ENCODE measurements at regions not wholly inside any gene's neighbourhood (a gene's known extent, or its start where the extent isn't known, plus 50 kb on each side); places are given as distances from the start of the nearest gene placed in this dataset.

DNA sequence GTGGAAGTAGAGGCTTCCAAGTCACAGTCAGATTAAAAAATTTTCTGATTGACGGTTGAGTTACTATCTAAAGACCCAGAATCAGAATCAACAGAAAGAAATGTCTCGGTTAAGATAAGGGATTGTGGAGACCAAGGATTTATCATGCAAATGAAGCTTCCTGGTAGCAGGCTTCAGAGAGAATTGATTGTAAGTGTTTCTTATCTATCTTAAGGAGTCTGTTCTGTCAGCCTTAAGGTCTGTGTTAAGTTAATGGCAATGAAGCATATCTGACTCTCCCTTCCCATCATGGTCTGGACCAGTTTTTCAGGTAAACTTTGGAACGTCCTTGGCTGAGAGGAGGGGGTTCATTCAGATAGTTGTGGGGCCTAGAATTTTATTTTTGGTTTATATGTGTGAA, 780.2 kb downstream of the FAM133A start:
- TF ChIP-seq, protein P1, sequence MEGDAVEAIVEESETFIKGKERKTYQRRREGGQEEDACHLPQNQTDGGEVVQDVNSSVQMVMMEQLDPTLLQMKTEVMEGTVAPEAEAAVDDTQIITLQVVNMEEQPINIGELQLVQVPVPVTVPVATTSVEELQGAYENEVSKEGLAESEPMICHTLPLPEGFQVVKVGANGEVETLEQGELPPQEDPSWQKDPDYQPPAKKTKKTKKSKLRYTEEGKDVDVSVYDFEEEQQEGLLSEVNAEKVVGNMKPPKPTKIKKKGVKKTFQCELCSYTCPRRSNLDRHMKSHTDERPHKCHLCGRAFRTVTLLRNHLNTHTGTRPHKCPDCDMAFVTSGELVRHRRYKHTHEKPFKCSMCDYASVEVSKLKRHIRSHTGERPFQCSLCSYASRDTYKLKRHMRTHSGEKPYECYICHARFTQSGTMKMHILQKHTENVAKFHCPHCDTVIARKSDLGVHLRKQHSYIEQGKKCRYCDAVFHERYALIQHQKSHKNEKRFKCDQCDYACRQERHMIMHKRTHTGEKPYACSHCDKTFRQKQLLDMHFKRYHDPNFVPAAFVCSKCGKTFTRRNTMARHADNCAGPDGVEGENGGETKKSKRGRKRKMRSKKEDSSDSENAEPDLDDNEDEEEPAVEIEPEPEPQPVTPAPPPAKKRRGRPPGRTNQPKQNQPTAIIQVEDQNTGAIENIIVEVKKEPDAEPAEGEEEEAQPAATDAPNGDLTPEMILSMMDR (IDR thresholded peaks at IDR 0.05; ENCODE audit: low read depth, low read length) = no peak
- no peak for DNase-seq (ENCODE audit: extremely low read depth, low read depth)

DNA sequence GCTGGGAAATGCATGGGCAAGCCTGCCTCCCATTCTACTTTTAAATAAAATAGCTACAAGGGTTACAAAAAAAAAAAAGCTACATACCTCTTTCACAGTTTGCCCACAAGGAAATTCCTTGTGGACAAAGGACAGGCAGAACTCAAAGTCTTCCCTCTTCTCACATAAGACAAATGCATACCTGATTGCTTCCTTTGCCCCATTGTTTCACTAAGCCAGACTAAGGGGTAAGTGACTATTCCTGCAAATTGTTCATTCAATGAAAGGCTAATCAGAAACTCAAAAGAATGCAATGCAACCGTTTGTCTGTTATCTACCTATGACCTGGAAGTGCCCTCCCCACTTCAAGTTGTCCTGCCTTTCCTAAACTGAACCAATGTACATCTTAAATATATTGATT, 780.6 kb downstream of the FAM133A start:
- TF ChIP-seq, protein P1 (IDR thresholded peaks at IDR 0.05; ENCODE audit: low read depth, low read length) = no peak

DNA sequence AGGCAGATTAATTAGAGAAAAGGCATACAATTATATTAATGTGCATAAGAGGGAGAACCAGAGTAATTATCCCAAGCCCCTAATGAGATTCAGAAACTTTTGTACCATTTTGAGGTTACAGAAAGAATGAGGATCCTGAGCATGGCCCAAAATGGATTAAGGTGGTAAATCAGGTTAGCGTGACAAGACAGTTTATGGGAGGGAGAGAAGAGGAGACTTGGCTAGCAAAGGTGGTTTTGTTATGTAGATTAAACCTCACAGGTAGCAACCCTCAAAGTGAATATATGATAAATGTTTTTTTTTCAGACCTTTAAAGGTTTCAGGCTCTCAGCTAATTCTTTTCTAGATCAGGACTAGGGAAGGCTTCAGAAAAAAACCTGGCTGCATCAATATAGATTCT, 781.8 kb downstream of the FAM133A start:
- TF ChIP-seq, protein P1 (IDR thresholded peaks at IDR 0.05; ENCODE audit: low read depth, low read length) = no peak
- DNase-seq (ENCODE audit: extremely low read depth, low read depth) = no peak

More for the DNA sequence above, 780.6 kb downstream of the FAM133A start:
- no peak for DNase-seq (ENCODE audit: extremely low read depth, low read depth)

DNA sequence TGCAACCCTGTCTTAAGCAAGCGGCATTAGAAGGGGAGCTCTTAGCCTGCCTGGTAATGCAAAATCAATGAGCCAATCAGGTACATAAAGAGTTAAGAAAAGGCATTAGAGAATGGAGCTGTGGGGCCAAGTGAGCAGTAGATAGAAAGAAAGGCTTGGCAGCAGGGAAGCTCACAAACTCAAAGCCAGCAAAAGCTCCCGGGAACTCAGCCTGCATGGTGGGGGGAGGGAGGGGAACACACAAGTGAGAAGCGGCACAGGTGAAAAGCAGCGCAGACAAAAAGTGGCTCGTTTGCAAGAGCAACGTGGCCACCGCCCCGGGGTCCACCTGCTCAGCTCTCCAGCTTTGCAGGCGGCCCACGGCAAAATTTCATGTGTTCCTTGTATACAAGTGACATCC, 818.5 kb downstream of the FAM133A start:
- TF ChIP-seq, protein P1 (IDR thresholded peaks at IDR 0.05; ENCODE audit: low read depth, low read length) = no peak

DNA sequence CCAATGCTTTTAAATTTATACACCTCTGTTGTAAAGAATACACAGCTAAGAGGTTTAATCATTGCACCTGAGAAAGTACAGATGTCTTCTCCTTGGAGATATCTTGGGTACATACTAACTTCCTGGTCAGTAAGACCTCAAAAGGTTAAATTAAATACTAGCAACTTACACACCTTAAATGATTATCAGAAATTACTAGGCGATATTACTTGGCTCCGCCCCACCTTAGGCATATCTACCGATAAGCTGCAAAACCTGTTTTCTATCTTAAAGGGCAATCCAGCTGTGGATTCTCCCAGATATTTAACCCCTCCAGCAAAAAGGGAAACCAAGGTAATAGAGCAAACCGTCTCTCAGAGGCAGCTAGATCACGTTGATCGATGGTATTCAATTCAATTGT, 819.4 kb downstream of the FAM133A start:
- TF ChIP-seq, protein P1 (IDR thresholded peaks at IDR 0.05; ENCODE audit: low read depth, low read length) = no peak
- no peak for DNase-seq (ENCODE audit: extremely low read depth, low read depth)

More for the DNA sequence above, 818.5 kb downstream of the FAM133A start:
- DNase-seq (ENCODE audit: extremely low read depth, low read depth) = no peak

DNA sequence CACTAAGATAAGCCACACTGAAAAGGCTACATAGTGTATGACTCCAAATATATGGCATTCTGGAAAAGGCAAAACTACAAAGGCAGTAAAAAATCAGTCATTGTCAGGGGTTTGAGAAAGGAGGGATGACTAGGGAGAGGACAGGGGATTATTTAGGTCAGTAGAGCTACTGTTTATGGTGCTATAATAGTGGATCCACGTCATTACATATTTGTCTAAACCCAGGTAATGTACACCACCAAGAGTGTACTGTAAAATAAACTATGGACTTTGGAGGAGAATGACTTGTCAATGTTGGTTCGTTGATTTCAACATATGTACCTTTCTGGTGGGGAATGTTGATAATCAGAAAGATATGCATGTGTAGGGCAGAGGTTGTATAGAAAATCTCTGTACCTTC, 837.6 kb downstream of the FAM133A start:
- DNase-seq (ENCODE audit: extremely low read depth, low read depth) = no peak
- TF ChIP-seq, protein P1 (IDR thresholded peaks at IDR 0.05; ENCODE audit: low read depth, low read length) = no peak

DNA sequence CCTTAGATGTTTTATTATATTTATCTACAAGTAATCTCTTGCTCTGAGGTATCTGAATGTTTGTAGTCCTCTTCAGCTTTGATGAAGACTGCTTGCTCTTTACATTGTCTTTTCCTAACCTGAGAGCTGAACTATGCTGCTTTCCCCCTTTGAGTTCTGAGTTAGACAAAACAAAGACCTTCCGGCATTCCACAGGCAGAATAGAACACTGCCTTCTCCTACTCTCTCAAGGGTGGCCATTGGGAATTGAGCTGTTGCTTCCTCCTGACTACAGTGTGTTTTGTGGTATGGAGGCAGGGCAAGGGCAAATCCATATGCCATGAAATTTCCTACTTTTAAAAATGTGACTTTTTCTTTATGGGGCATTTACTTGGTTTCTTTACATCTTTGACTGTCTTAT, 841.0 kb downstream of the FAM133A start:
- no peak for DNase-seq (ENCODE audit: extremely low read depth, low read depth)
- TF ChIP-seq, protein P1 (IDR thresholded peaks at IDR 0.05; ENCODE audit: low read depth, low read length) = no peak

All from AG09319 (cell line).